ENCODE measurements at regions not wholly inside any gene's neighbourhood (a gene's known extent, or its start where the extent isn't known, plus 50 kb on each side); places are given as distances from the start of the nearest gene placed in this dataset.

GRCh38 chr1:87941337-87941946 is 612.8 kb downstream of the LMO4 start:
- POLR2A ChIA-PET = interaction anchor here in 1 of 2 donors (0.7 kb wide), 1 partner anchor 17 kb away, joined by 3 read pairs; no protein-coding TSS in a partner anchor
- H3K36me3 Mint-ChIP-seq = no peaks in the 10 kb centered on the region
- H3K4me3 ChIP-seq (ENCODE audit: control insufficient read depth in 1 of 2, extremely low read depth in 1 of 2, low read length in 1 of 2) = no peak overlapping the region
- no peak overlapping the region for H3K27ac ChIP-seq (ENCODE audit: low read length)
- H3K9me3 Mint-ChIP-seq = no peaks in the 10 kb centered on the region
- no peaks in the 10 kb centered on the region for H3K9me3 ChIP-seq
- no peaks in the 10 kb centered on the region for H3K4me1 Mint-ChIP-seq
- H3K36me3 ChIP-seq (ENCODE audit: control insufficient read depth in 2 of 2, extremely low read depth in 1 of 2, insufficient read depth in 1 of 2, low read length in 1 of 2) = no peaks in the 10 kb centered on the region
- ATAC-seq (replicated peaks in 1 of 4) = no peak
- no peak overlapping the region for H3K4me3 Mint-ChIP-seq
- peaks cover 0 to 10% of the 10 kb centered on the region in 2 donors for H3K27me3 Mint-ChIP-seq
- DNase-seq = no peak
- no CpG with 5 or more reads among the region's 1 CpG for WGBS (ENCODE audit: insufficient coverage)
- no peaks in the 10 kb centered on the region for H3K27me3 ChIP-seq (replicated peaks in 1 of 2; ENCODE audit: control insufficient read depth in 2 of 2, extremely low read depth in 1 of 2, insufficient read depth in 2 of 2, low read length in 1 of 2)
- no peak overlapping the region for H3K27ac Mint-ChIP-seq
- CTCF ChIA-PET = interaction anchor here in 1 of 2 donors (0.7 kb wide), 1 partner anchor 12 kb away, joined by 3 read pairs; no protein-coding TSS in a partner anchor
- no peaks in the 10 kb centered on the region for H3K4me1 ChIP-seq (ENCODE audit: control insufficient read depth in 1 of 2, extremely low read depth in 1 of 2, insufficient read depth in 2 of 2, low read length in 2 of 2)

GRCh38 chr1:87942165-87942564 is 613.5 kb downstream of the LMO4 start:
- H3K9me3 ChIP-seq = no peaks in the 10 kb centered on the region
- POLR2A ChIA-PET = no interaction called here
- CTCF ChIA-PET = interaction anchor here in 1 of 2 donors (0.7 kb wide), 1 partner anchor 11 kb away, joined by 3 read pairs; no protein-coding TSS in a partner anchor
- no peak for DNase-seq
- H3K36me3 ChIP-seq (ENCODE audit: control insufficient read depth in 2 of 2, extremely low read depth in 1 of 2, insufficient read depth in 1 of 2, low read length in 1 of 2) = no peaks in the 10 kb centered on the region
- H3K27me3 ChIP-seq (replicated peaks in 1 of 2; ENCODE audit: control insufficient read depth in 2 of 2, extremely low read depth in 1 of 2, insufficient read depth in 2 of 2, low read length in 1 of 2) = no peaks in the 10 kb centered on the region
- no peak overlapping the region for H3K27ac ChIP-seq (ENCODE audit: low read length)
- Mint-ChIP-seq H3K4me3 (no peak overlapping the region), H3K27ac (no peak overlapping the region), H3K36me3 (no peaks in the 10 kb centered on the region), H3K27me3 (peaks cover 0 to 10% of the 10 kb centered on the region in 2 donors), H3K4me1 (no peaks in the 10 kb centered on the region), H3K9me3 (no peaks in the 10 kb centered on the region)
- WGBS (ENCODE audit: insufficient coverage) = 64% methylated on average over 1 of the region's 1 CpG
- H3K4me3 ChIP-seq (ENCODE audit: control insufficient read depth in 1 of 2, extremely low read depth in 1 of 2, low read length in 1 of 2) = no peak overlapping the region
- no peaks in the 10 kb centered on the region for H3K4me1 ChIP-seq (ENCODE audit: control insufficient read depth in 1 of 2, extremely low read depth in 1 of 2, insufficient read depth in 2 of 2, low read length in 2 of 2)
- no peak for ATAC-seq (replicated peaks in 1 of 4)

- CTCF ChIA-PET = interaction anchor here in 1 of 2 donors (1.1 kb wide), 1 partner anchor 657 kb away, joined by 3 read pairs; no protein-coding TSS in a partner anchor
- no CpG with 5 or more reads among the region's 3 CpGs for WGBS (ENCODE audit: insufficient coverage)
- Histone ChIP-seq H3K9me3 (no peaks in the 10 kb centered on the region), H3K27ac (ENCODE audit: low read length) (no peak overlapping the region), H3K36me3 (ENCODE audit: control insufficient read depth in 2 of 2, extremely low read depth in 1 of 2, insufficient read depth in 1 of 2, low read length in 1 of 2) (no peaks in the 10 kb centered on the region), H3K4me3 (ENCODE audit: control insufficient read depth in 1 of 2, extremely low read depth in 1 of 2, low read length in 1 of 2) (no peak overlapping the region), H3K27me3 (replicated peaks in 1 of 2; ENCODE audit: control insufficient read depth in 2 of 2, extremely low read depth in 1 of 2, insufficient read depth in 2 of 2, low read length in 1 of 2) (no peaks in the 10 kb centered on the region), H3K4me1 (ENCODE audit: control insufficient read depth in 1 of 2, extremely low read depth in 1 of 2, insufficient read depth in 2 of 2, low read length in 2 of 2) (no peaks in the 10 kb centered on the region)
- peaks cover 20 to 22% of the 10 kb centered on the region in 2 donors for H3K27me3 Mint-ChIP-seq
- no peaks in the 10 kb centered on the region for H3K9me3 Mint-ChIP-seq
- POLR2A ChIA-PET = no interaction called here
- H3K4me3 Mint-ChIP-seq = no peak overlapping the region
- H3K4me1 Mint-ChIP-seq = no peaks in the 10 kb centered on the region
- H3K36me3 Mint-ChIP-seq = no peaks in the 10 kb centered on the region
- ATAC-seq (replicated peaks in 1 of 4) (no peak), DNase-seq (no peak)
- no peak overlapping the region for H3K27ac Mint-ChIP-seq
These were observed 621.0 kb downstream of the LMO4 start for GRCh38 chr1:87949711-87950110.

GRCh38 chr1:87950369-87950768 is 621.7 kb downstream of the LMO4 start:
- Histone ChIP-seq H3K4me1 (ENCODE audit: control insufficient read depth in 1 of 2, extremely low read depth in 1 of 2, insufficient read depth in 2 of 2, low read length in 2 of 2) (no peaks in the 10 kb centered on the region), H3K4me3 (ENCODE audit: control insufficient read depth in 1 of 2, extremely low read depth in 1 of 2, low read length in 1 of 2) (no peak overlapping the region), H3K27ac (ENCODE audit: low read length) (no peak overlapping the region), H3K27me3 (replicated peaks in 1 of 2; ENCODE audit: control insufficient read depth in 2 of 2, extremely low read depth in 1 of 2, insufficient read depth in 2 of 2, low read length in 1 of 2) (no peaks in the 10 kb centered on the region), H3K9me3 (no peaks in the 10 kb centered on the region), H3K36me3 (ENCODE audit: control insufficient read depth in 2 of 2, extremely low read depth in 1 of 2, insufficient read depth in 1 of 2, low read length in 1 of 2) (no peaks in the 10 kb centered on the region)
- H3K27me3 Mint-ChIP-seq = peaks cover 17 to 22% of the 10 kb centered on the region in 2 donors
- DNase-seq = no peak
- WGBS (ENCODE audit: insufficient coverage) = no CpG with 5 or more reads among the region's 3 CpGs
- CTCF ChIA-PET = interaction anchor here in 1 of 2 donors (1.1 kb wide), 1 partner anchor 658 kb away, joined by 3 read pairs; no protein-coding TSS in a partner anchor
- no peak overlapping the region for H3K27ac Mint-ChIP-seq
- POLR2A ChIA-PET = no interaction called here
- no peaks in the 10 kb centered on the region for H3K9me3 Mint-ChIP-seq
- H3K36me3 Mint-ChIP-seq = no peaks in the 10 kb centered on the region
- ATAC-seq (replicated peaks in 1 of 4) = no peak
- no peaks in the 10 kb centered on the region for H3K4me1 Mint-ChIP-seq
- H3K4me3 Mint-ChIP-seq = no peak overlapping the region

GRCh38 chr1:87951409-87951808 is 622.7 kb downstream of the LMO4 start:
- no peak overlapping the region for H3K4me3 ChIP-seq (ENCODE audit: control insufficient read depth in 1 of 2, extremely low read depth in 1 of 2, low read length in 1 of 2)
- no peaks in the 10 kb centered on the region for H3K4me1 ChIP-seq (ENCODE audit: control insufficient read depth in 1 of 2, extremely low read depth in 1 of 2, insufficient read depth in 2 of 2, low read length in 2 of 2)
- H3K4me3 Mint-ChIP-seq = no peak overlapping the region
- no peaks in the 10 kb centered on the region for H3K9me3 Mint-ChIP-seq
- H3K9me3 ChIP-seq = no peaks in the 10 kb centered on the region
- peaks cover 16 to 25% of the 10 kb centered on the region in 2 donors for H3K27me3 Mint-ChIP-seq
- H3K27ac Mint-ChIP-seq = no peak overlapping the region
- no peaks in the 10 kb centered on the region for H3K36me3 ChIP-seq (ENCODE audit: control insufficient read depth in 2 of 2, extremely low read depth in 1 of 2, insufficient read depth in 1 of 2, low read length in 1 of 2)
- no peaks in the 10 kb centered on the region for H3K27me3 ChIP-seq (replicated peaks in 1 of 2; ENCODE audit: control insufficient read depth in 2 of 2, extremely low read depth in 1 of 2, insufficient read depth in 2 of 2, low read length in 1 of 2)
- POLR2A ChIA-PET = no interaction called here
- H3K4me1 Mint-ChIP-seq = no peaks in the 10 kb centered on the region
- 50% methylated on average over 1 of the region's 2 CpGs for WGBS (ENCODE audit: insufficient coverage)
- DNase-seq (no peak), ATAC-seq (replicated peaks in 1 of 4) (no peak)
- CTCF ChIA-PET = interaction anchor here in 1 of 2 donors (3.4 kb wide), 1 partner anchor 626 kb away, joined by 21 read pairs; no protein-coding TSS in a partner anchor
- H3K36me3 Mint-ChIP-seq = no peaks in the 10 kb centered on the region
- no peak overlapping the region for H3K27ac ChIP-seq (ENCODE audit: low read length)

- Histone ChIP-seq H3K36me3 (ENCODE audit: control insufficient read depth in 2 of 2, extremely low read depth in 1 of 2, insufficient read depth in 1 of 2, low read length in 1 of 2) (no peaks in the 10 kb centered on the region), H3K27ac (ENCODE audit: low read length) (no peak overlapping the region), H3K27me3 (replicated peaks in 1 of 2; ENCODE audit: control insufficient read depth in 2 of 2, extremely low read depth in 1 of 2, insufficient read depth in 2 of 2, low read length in 1 of 2) (no peaks in the 10 kb centered on the region), H3K9me3 (no peaks in the 10 kb centered on the region), H3K4me3 (ENCODE audit: control insufficient read depth in 1 of 2, extremely low read depth in 1 of 2, low read length in 1 of 2) (no peak overlapping the region), H3K4me1 (ENCODE audit: control insufficient read depth in 1 of 2, extremely low read depth in 1 of 2, insufficient read depth in 2 of 2, low read length in 2 of 2) (no peaks in the 10 kb centered on the region)
- no peaks in the 10 kb centered on the region for H3K4me1 Mint-ChIP-seq
- no peaks in the 10 kb centered on the region for H3K36me3 Mint-ChIP-seq
- ChIA-PET POLR2A (no interaction called here), CTCF (interaction anchor here (0.6 to 3.4 kb wide), 3 partner anchors 128 to 626 kb away, joined by 5 to 21 read pairs (median 13); no protein-coding TSS in a partner anchor)
- no peak overlapping the region for H3K27ac Mint-ChIP-seq
- ATAC-seq (replicated peaks in 1 of 4) (no peak), DNase-seq (no peak)
- no peak overlapping the region for H3K4me3 Mint-ChIP-seq
- no peaks in the 10 kb centered on the region for H3K9me3 Mint-ChIP-seq
- 83% methylated on average over 1 of the region's 4 CpGs for WGBS (ENCODE audit: insufficient coverage)
- H3K27me3 Mint-ChIP-seq = peaks cover 16 to 25% of the 10 kb centered on the region in 2 donors
These were observed 623.2 kb downstream of the LMO4 start for GRCh38 chr1:87951852-87952251.
